Tibial nerve (tissue), 4 donors: ENCODE measurements at regions not wholly inside any gene's neighbourhood (a gene's known extent, or its start where the extent isn't known, plus 50 kb on each side); places are given as distances from the start of the nearest gene placed in this dataset.

Experiments
- EP300 ChIP-seq, 2 donors: sonication (generic); formaldehyde crosslinking; IDR thresholded peaks; one replicate each; pipeline ENCODE4 v1.6.1; 2017; ENCODE audit warnings: antibody characterized with exemption in 2 of 2, mild to moderate bottlenecking in 1 of 2
- POLR2A ChIP-seq, 2 donors: fragments of 450-650 bp; IDR thresholded peaks; one replicate each; pipeline ENCODE4 v1.6.1; 2017; ENCODE audit warnings: antibody characterized with exemption in 2 of 2, mild to moderate bottlenecking in 2 of 2, moderate library complexity in 2 of 2
- TF ChIP-seq, protein P1 (sequence below), 5 experiments: fragments of 200-600 bp in 3 of 5; fragments of 450-650 bp in 2 of 5; sonication (generic) in 3 of 5; IDR thresholded peaks; one replicate each; pipeline ENCODE4 v1.5.1; 2016 to 2019; ENCODE audit warnings: antibody characterized with exemption in 5 of 5, mild to moderate bottlenecking in 3 of 5, moderate library complexity in 2 of 5

- TF ChIP-seq EP300 (IDR thresholded peaks at IDR 0.05) (no peak), POLR2A (IDR thresholded peaks at IDR 0.05) (no peak)
- TF ChIP-seq, protein P1, sequence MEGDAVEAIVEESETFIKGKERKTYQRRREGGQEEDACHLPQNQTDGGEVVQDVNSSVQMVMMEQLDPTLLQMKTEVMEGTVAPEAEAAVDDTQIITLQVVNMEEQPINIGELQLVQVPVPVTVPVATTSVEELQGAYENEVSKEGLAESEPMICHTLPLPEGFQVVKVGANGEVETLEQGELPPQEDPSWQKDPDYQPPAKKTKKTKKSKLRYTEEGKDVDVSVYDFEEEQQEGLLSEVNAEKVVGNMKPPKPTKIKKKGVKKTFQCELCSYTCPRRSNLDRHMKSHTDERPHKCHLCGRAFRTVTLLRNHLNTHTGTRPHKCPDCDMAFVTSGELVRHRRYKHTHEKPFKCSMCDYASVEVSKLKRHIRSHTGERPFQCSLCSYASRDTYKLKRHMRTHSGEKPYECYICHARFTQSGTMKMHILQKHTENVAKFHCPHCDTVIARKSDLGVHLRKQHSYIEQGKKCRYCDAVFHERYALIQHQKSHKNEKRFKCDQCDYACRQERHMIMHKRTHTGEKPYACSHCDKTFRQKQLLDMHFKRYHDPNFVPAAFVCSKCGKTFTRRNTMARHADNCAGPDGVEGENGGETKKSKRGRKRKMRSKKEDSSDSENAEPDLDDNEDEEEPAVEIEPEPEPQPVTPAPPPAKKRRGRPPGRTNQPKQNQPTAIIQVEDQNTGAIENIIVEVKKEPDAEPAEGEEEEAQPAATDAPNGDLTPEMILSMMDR (IDR thresholded peaks at IDR 0.05): no peak
These were observed 60.9 kb downstream of the LIG4 start for GRCh38 chr13:108154421-108154858.
